GM21367 (cell line): ENCODE measurements at regions not wholly inside any gene's neighbourhood (a gene's known extent, or its start where the extent isn't known, plus 50 kb on each side); places are given as distances from the start of the nearest gene placed in this dataset.
A peak's percentile ranks its signal among the peaks of the same experiment; 100 is the strongest.
"Not testable (repeated sequence)": the region's sequence is repeated elsewhere in the genome, so short reads cannot be mapped to it uniquely, and the experiment has no call there.

Experiments
- ATAC-seq: cut with Tn5 transposase; IDR thresholded peaks from one replicate; pipeline ENCODE4 v1.9.1; 2021; ENCODE audit not compliant: unreplicated experiment

- peak; percentile 47 for ATAC-seq
Observed at GRCh38 chrY:14344648-14345333, 179.5 kb upstream of the NLGN4Y start.

- ATAC-seq = no peak
Observed at GRCh38 chrY:14351590-14351989, 172.7 kb upstream of the NLGN4Y start.

GRCh38 chrY:14356154-14356553 lies 168.2 kb upstream of the NLGN4Y start:
- ATAC-seq = no peak

GRCh38 chrY:14360748-14361500 lies 163.4 kb upstream of the NLGN4Y start:
- ATAC-seq = no peak

GRCh38 chrY:14373608-14374007 lies 150.7 kb upstream of the NLGN4Y start:
- ATAC-seq = no peak

- ATAC-seq = no peak
Observed at GRCh38 chrY:14378217-14378616, 146.1 kb upstream of the NLGN4Y start.

- ATAC-seq = not testable (repeated sequence)
Observed at GRCh38 chrY:14410549-14411030, 113.7 kb upstream of the NLGN4Y start.

GRCh38 chrY:14411334-14411733 lies 113.0 kb upstream of the NLGN4Y start:
- ATAC-seq = no peak

- no peak for ATAC-seq
Observed at GRCh38 chrY:14436546-14436945, 87.8 kb upstream of the NLGN4Y start.

- no peak for ATAC-seq
Observed at GRCh38 chrY:14437626-14438025, 86.7 kb upstream of the NLGN4Y start.

- ATAC-seq = no peak
Observed at GRCh38 chrY:14438395-14438794, 85.9 kb upstream of the NLGN4Y start.

- no peak for ATAC-seq
Observed at GRCh38 chrY:14444550-14444949, 79.8 kb upstream of the NLGN4Y start.

GRCh38 chrY:14468151-14468683 lies 56.1 kb upstream of the NLGN4Y start:
- ATAC-seq = no peak

- ATAC-seq = no peak
Observed at GRCh38 chrY:14472421-14472820, 51.9 kb upstream of the NLGN4Y start.

GRCh38 chrY:14473320-14473719 lies 51.0 kb upstream of the NLGN4Y start:
- ATAC-seq = no peak
